ENCODE measurements at regions not wholly inside any gene's neighbourhood (a gene's known extent, or its start where the extent isn't known, plus 50 kb on each side); places are given as distances from the start of the nearest gene placed in this dataset.
"Not testable (repeated sequence)": the region's sequence is repeated elsewhere in the genome, so short reads cannot be mapped to it uniquely, and the experiment has no call there.

GRCh38 chr2:220821683-220822082, 750.4 kb downstream of the EPHA4 start:
- ATAC-seq (no peak), DNase-seq (no peak)
- Histone ChIP-seq H3K36me3 (no peaks in the 10 kb centered on the region), H3K27ac (no peak overlapping the region), H3K4me3 (no peak overlapping the region), H3K4me1 (no peaks in the 10 kb centered on the region), H3K27me3 (no peaks in the 10 kb centered on the region), H3K9me3 (no peaks in the 10 kb centered on the region)
- no peak for TF ChIP-seq CTCF (IDR thresholded peaks at IDR 0.05)
- intact Hi-C loops (cut with DNase I): no loop called here

- H3K27ac ChIP-seq; DNase-seq; H3K4me1 ChIP-seq; H3K36me3 ChIP-seq; ATAC-seq; H3K4me3 ChIP-seq; H3K27me3 ChIP-seq; H3K9me3 ChIP-seq; intact Hi-C loops (cut with DNase I): not testable (repeated sequence)
These were observed 748.5 kb downstream of the EPHA4 start for GRCh38 chr2:220823590-220823989.

DNA sequence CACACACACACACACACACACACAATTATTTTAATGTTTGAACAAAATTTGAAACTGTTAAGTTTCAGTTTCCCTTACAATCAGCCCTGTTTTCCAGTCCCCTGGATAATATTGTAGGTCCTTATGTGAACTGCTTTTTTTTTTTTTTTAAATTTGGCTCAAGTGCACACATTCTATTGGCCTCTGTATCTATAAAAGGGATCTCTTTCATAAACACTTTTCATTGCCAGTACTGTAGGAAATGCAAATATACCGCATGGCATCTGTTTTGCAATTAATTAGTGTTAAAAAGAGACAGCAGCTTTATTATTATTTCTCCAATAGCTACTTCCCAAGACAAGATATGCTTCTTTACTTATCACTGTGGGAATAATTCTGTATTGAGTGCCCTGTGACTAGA, 738.7 kb downstream of the EPHA4 start:
- TF ChIP-seq CTCF (IDR thresholded peaks at IDR 0.05): no peak
- Histone ChIP-seq H3K4me3 (no peak overlapping the region), H3K27me3 (no peaks in the 10 kb centered on the region), H3K9me3 (no peaks in the 10 kb centered on the region), H3K27ac (no peak overlapping the region), H3K36me3 (no peaks in the 10 kb centered on the region), H3K4me1 (no peaks in the 10 kb centered on the region)
- no peak for DNase-seq
- no peak for ATAC-seq
- intact Hi-C loops (cut with DNase I): no loop called here

DNA sequence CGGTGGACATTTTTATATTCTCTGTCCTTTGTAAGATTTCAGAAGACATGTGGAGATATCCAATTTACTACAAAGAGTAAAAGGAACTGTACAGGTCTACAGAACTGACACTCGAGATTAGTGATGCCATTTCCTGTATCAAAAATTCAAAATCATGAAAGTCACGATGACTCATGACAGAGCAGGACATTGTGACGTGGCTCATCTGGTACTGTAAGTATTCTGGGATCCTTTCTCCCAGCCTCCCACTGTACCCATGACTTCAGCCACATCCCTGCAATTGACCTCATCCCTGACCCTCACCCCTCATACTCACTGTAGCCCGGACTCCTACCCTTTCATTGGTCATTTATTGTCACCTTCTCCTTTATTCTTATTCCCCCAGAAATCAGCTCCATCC, 736.5 kb downstream of the EPHA4 start:
- H3K4me1 ChIP-seq: no peaks in the 10 kb centered on the region
- no peak overlapping the region for H3K27ac ChIP-seq
- no peaks in the 10 kb centered on the region for H3K36me3 ChIP-seq
- intact Hi-C loops (cut with DNase I): no loop called here
- no peak for TF ChIP-seq CTCF (IDR thresholded peaks at IDR 0.05)
- no peak overlapping the region for H3K4me3 ChIP-seq
- DNase-seq (no peak), ATAC-seq (no peak)
- no peaks in the 10 kb centered on the region for H3K27me3 ChIP-seq
- H3K9me3 ChIP-seq: no peaks in the 10 kb centered on the region

- DNase-seq (no peak), ATAC-seq (no peak)
- Histone ChIP-seq H3K27me3 (no peaks in the 10 kb centered on the region), H3K36me3 (no peaks in the 10 kb centered on the region), H3K4me3 (no peak overlapping the region), H3K27ac (no peak overlapping the region), H3K4me1 (no peaks in the 10 kb centered on the region), H3K9me3 (no peaks in the 10 kb centered on the region)
- intact Hi-C loops (cut with DNase I): no loop called here
- TF ChIP-seq CTCF (IDR thresholded peaks at IDR 0.05): no peak
These were observed 734.9 kb downstream of the EPHA4 start for GRCh38 chr2:220837226-220837625.

- no peak overlapping the region for H3K4me3 ChIP-seq
- TF ChIP-seq CTCF (IDR thresholded peaks at IDR 0.05): no peak
- no peaks in the 10 kb centered on the region for H3K27me3 ChIP-seq
- H3K4me1 ChIP-seq: no peaks in the 10 kb centered on the region
- no peaks in the 10 kb centered on the region for H3K36me3 ChIP-seq
- DNase-seq (no peak), ATAC-seq (no peak)
- no peaks in the 10 kb centered on the region for H3K9me3 ChIP-seq
- H3K27ac ChIP-seq: no peak overlapping the region
- intact Hi-C loops (cut with DNase I): no loop called here
These were observed 729.0 kb downstream of the EPHA4 start for GRCh38 chr2:220842901-220843665.

All from upper lobe of right lung (tissue), 1 donor.